Uterus (tissue), 2 donors: ENCODE measurements at regions not wholly inside any gene's neighbourhood (a gene's known extent, or its start where the extent isn't known, plus 50 kb on each side); places are given as distances from the start of the nearest gene placed in this dataset.

Experiments used
- POLR2A ChIP-seq, 2 donors: fragments of 450-650 bp; IDR thresholded peaks; one replicate each; pipeline ENCODE4 v1.6.1; 2016; ENCODE audit warnings: antibody characterized with exemption in 2 of 2, mild to moderate bottlenecking in 1 of 2, moderate library complexity in 1 of 2
- TF ChIP-seq, protein P1 (sequence below), 4 experiments: fragments of 200-600 bp in 2 of 4; fragments of 450-650 bp in 2 of 4; sonication (generic) in 2 of 4; IDR thresholded peaks; one replicate each; pipeline ENCODE4 v1.5.1; 2016 to 2019; ENCODE audit warnings: antibody characterized with exemption in 4 of 4, mild to moderate bottlenecking in 2 of 4, moderate library complexity in 1 of 4

- TF ChIP-seq, protein P1, sequence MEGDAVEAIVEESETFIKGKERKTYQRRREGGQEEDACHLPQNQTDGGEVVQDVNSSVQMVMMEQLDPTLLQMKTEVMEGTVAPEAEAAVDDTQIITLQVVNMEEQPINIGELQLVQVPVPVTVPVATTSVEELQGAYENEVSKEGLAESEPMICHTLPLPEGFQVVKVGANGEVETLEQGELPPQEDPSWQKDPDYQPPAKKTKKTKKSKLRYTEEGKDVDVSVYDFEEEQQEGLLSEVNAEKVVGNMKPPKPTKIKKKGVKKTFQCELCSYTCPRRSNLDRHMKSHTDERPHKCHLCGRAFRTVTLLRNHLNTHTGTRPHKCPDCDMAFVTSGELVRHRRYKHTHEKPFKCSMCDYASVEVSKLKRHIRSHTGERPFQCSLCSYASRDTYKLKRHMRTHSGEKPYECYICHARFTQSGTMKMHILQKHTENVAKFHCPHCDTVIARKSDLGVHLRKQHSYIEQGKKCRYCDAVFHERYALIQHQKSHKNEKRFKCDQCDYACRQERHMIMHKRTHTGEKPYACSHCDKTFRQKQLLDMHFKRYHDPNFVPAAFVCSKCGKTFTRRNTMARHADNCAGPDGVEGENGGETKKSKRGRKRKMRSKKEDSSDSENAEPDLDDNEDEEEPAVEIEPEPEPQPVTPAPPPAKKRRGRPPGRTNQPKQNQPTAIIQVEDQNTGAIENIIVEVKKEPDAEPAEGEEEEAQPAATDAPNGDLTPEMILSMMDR (IDR thresholded peaks at IDR 0.05) = no peak
- no peak for TF ChIP-seq POLR2A (IDR thresholded peaks at IDR 0.05)
Measured at GRCh38 chr11:97995874-97996273, 1024.9 kb upstream of the CNTN5 start.
